Ascending aorta (tissue), 2 donors: ENCODE measurements at regions not wholly inside any gene's neighbourhood (a gene's known extent, or its start where the extent isn't known, plus 50 kb on each side); places are given as distances from the start of the nearest gene placed in this dataset.

Experiments used
- DNase-seq, 2 donors: peaks; one replicate each; pipeline ENCODE4 v3.0.0-alpha.2; 2019; ENCODE audit warnings: low spot score in 2 of 2
- H3K27ac ChIP-seq, 2 donors: fragments of 200-600 bp; sonication (generic); one replicate each; pipeline ENCODE4 v1.5.1; 2016 to 2017; ENCODE audit warnings: mild to moderate bottlenecking in 1 of 2
- H3K27me3 ChIP-seq: fragments of 200-600 bp; sonication (generic); one replicate; pipeline ENCODE4 v1.5.1; 2017
- H3K36me3 ChIP-seq, 2 donors: fragments of 200-600 bp; sonication (generic); one replicate each; pipeline ENCODE4 v1.5.1; 2016
- H3K4me1 ChIP-seq, 2 donors: fragments of 200-600 bp; sonication (generic); one replicate each; pipeline ENCODE4 v1.5.1; 2016 to 2017; ENCODE audit warnings: mild to moderate bottlenecking in 1 of 2
- H3K4me3 ChIP-seq, 2 donors: fragments of 200-600 bp; sonication (generic); one replicate each; pipeline ENCODE4 v1.5.1; 2016 to 2017; ENCODE audit warnings: mild to moderate bottlenecking in 1 of 2
- H3K9me3 ChIP-seq, 2 donors: fragments of 200-600 bp; sonication (generic); one replicate each; pipeline ENCODE4 v1.5.1; 2016
- intact Hi-C: fragments of 100-400 bp; cut with DNase I; formaldehyde crosslinking; loops from one replicate; pipeline ENCODE4 v1.15.1; 2023
- TF ChIP-seq, protein P1 (sequence below), 3 experiments: fragments of 200-600 bp in 2 of 3; fragments of 450-650 bp in 1 of 3; sonication (generic) in 2 of 3; IDR thresholded peaks; one replicate each; pipeline ENCODE4 v1.5.1; 2016 to 2019; ENCODE audit warnings: antibody characterized with exemption in 3 of 3, mild to moderate bottlenecking in 1 of 3, moderate library complexity in 1 of 3

DNA sequence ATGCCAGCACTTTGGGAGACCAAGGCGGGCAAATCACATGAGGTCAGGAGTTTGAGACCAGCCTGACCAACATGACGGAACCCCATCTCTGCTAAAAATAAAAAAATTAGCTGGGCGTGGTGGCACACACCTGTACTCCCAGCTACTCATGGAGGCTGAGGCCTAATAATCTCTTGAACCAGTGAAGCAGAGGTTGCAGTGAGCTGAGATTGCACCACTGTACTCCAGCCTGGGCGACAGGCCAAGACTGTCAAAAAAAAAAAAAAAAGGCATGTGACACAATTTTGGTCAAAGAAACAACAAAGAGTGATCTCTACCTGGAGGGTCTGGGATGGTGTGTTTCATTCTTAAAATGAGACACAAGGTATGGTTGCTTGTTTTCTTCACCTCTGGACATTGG, 188.2 kb upstream of the HS3ST1 start:
- H3K9me3 ChIP-seq = no peaks in the 10 kb centered on the region
- H3K36me3 ChIP-seq = no peaks in the 10 kb centered on the region
- intact Hi-C loops = no loop called here
- no peak overlapping the region for H3K27ac ChIP-seq
- H3K27me3 ChIP-seq = no peaks in the 10 kb centered on the region
- no peaks in the 10 kb centered on the region for H3K4me1 ChIP-seq
- no peak for DNase-seq
- H3K4me3 ChIP-seq = no peak overlapping the region
- TF ChIP-seq, protein P1, sequence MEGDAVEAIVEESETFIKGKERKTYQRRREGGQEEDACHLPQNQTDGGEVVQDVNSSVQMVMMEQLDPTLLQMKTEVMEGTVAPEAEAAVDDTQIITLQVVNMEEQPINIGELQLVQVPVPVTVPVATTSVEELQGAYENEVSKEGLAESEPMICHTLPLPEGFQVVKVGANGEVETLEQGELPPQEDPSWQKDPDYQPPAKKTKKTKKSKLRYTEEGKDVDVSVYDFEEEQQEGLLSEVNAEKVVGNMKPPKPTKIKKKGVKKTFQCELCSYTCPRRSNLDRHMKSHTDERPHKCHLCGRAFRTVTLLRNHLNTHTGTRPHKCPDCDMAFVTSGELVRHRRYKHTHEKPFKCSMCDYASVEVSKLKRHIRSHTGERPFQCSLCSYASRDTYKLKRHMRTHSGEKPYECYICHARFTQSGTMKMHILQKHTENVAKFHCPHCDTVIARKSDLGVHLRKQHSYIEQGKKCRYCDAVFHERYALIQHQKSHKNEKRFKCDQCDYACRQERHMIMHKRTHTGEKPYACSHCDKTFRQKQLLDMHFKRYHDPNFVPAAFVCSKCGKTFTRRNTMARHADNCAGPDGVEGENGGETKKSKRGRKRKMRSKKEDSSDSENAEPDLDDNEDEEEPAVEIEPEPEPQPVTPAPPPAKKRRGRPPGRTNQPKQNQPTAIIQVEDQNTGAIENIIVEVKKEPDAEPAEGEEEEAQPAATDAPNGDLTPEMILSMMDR (IDR thresholded peaks at IDR 0.05) = no peak

DNA sequence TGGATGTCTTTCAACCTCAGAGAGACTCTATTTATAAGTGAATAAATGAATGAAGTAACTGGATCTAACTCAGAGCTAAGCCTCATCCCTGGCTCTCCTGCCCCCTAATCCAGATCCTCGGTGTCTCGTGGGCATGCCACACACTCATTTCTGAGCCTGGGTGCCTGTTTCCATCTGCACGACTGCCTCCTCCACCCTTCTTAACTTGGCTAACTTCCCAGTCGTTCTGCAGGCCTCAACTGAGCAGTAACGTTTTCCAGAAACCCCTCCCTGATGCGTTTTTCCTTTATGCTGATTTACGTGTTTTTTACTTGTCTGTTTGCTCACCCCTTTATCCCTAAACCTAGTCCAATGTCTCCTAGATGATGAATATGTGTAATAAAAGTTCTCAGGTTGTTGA, 186.9 kb upstream of the HS3ST1 start:
- Histone ChIP-seq H3K9me3 (no peaks in the 10 kb centered on the region), H3K27ac (no peak overlapping the region), H3K36me3 (no peaks in the 10 kb centered on the region), H3K27me3 (no peaks in the 10 kb centered on the region), H3K4me3 (no peak overlapping the region), H3K4me1 (no peaks in the 10 kb centered on the region)
- intact Hi-C loops = no loop called here
- TF ChIP-seq, protein P1 (IDR thresholded peaks at IDR 0.05) = no peak
- DNase-seq = no peak

DNA sequence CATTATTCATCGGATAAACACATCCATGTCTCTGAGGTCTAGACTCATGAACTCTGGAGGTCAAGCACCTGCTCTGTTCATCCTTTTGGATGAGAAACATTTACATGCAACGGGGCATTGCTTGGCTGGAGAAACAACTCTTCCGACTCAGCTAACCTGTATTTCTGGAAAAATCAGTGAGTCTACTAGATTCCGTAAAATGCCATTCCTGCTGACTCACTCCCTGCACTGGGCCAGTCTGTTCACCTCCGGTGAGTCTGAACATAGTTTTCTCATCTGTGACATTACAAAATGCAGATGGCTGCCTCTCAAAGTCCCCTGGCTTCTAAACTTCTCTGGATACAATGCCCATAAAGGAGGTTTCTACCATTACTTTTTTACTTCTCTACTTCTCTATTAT, 185.7 kb upstream of the HS3ST1 start:
- no peaks in the 10 kb centered on the region for H3K4me1 ChIP-seq
- no peak for DNase-seq
- H3K9me3 ChIP-seq = no peaks in the 10 kb centered on the region
- H3K36me3 ChIP-seq = no peaks in the 10 kb centered on the region
- H3K27ac ChIP-seq = no peak overlapping the region
- H3K27me3 ChIP-seq = no peaks in the 10 kb centered on the region
- TF ChIP-seq, protein P1 (IDR thresholded peaks at IDR 0.05) = no peak
- intact Hi-C loops = no loop called here
- no peak overlapping the region for H3K4me3 ChIP-seq

DNA sequence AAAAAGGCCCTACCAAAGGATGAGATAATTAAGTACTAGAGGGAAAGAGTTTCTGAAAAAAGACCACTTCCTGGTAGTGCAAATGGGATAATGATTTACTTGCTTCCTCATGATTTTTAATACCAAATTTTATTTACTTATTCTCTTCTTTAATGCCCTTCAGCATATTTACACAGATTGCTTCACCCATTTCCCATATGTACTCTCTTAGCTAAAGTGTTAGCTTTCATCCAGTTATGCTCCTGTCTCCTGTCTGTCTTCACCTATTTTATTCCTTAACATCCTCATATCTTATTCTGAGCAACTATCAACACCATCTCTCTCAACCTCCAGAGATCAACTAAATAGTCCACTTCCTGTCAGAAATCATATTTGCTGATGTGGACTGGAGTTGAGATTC, 183.2 kb upstream of the HS3ST1 start:
- H3K9me3 ChIP-seq = no peaks in the 10 kb centered on the region
- DNase-seq = no peak
- no peak overlapping the region for H3K27ac ChIP-seq
- no peaks in the 10 kb centered on the region for H3K4me1 ChIP-seq
- TF ChIP-seq, protein P1 (IDR thresholded peaks at IDR 0.05) = no peak
- no peaks in the 10 kb centered on the region for H3K27me3 ChIP-seq
- no peak overlapping the region for H3K4me3 ChIP-seq
- intact Hi-C loops = no loop called here
- no peaks in the 10 kb centered on the region for H3K36me3 ChIP-seq

DNA sequence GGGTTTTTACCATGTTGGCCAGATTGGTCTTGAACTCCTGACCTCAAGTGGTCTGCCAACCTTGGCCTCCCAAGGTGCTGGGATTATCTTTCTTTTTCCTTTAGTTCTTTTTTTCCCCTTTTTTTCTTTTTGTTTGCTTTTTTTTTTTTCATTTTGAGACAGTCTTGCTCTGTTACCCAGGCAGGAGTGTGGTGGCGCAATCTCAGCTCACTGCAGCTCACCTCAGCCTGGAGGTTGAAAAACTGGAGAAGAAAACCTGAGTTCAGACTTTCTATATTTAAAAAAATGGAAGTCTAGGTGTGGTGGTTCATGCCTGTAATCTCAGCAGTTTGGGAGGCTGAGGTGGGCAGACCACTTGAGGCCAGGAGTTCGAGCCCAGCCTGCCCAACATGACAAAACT, 181.1 kb upstream of the HS3ST1 start:
- H3K27me3 ChIP-seq = no peaks in the 10 kb centered on the region
- intact Hi-C loops = no loop called here
- no peak overlapping the region for H3K27ac ChIP-seq
- DNase-seq = no peak
- H3K4me1 ChIP-seq = no peaks in the 10 kb centered on the region
- no peaks in the 10 kb centered on the region for H3K36me3 ChIP-seq
- H3K9me3 ChIP-seq = no peaks in the 10 kb centered on the region
- TF ChIP-seq, protein P1 (IDR thresholded peaks at IDR 0.05) = no peak
- H3K4me3 ChIP-seq = no peak overlapping the region

DNA sequence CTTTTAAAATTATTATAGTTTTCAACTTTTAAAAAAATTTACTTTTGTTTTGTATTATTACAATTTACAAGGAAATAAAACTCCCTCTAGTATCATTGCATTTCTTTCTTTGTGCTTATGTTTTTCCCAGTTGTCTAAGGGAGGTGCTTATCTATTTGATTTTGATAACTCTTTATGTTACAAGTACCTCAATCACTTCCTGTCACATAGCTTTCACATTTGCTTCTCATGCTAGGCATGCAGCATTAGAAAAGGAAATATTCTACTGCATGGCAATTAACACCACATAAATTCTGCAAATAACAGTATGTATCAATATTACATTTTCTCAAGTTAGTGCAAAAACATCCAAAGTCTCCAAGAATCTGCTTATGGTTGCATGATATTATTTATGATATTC, 180.3 kb upstream of the HS3ST1 start:
- Histone ChIP-seq H3K9me3 (no peaks in the 10 kb centered on the region), H3K4me3 (no peak overlapping the region), H3K27ac (no peak overlapping the region), H3K36me3 (no peaks in the 10 kb centered on the region), H3K4me1 (no peaks in the 10 kb centered on the region), H3K27me3 (no peaks in the 10 kb centered on the region)
- intact Hi-C loops = no loop called here
- no peak for DNase-seq
- TF ChIP-seq, protein P1 (IDR thresholded peaks at IDR 0.05) = no peak
